Kidney capillary endothelial cell (primary cell): ENCODE measurements at regions not wholly inside any gene's neighbourhood (a gene's known extent, or its start where the extent isn't known, plus 50 kb on each side); places are given as distances from the start of the nearest gene placed in this dataset.
A peak's percentile ranks its signal among the peaks of the same experiment; 100 is the strongest.

Experiments used
- DNase-seq: peaks from one replicate; pipeline ENCODE4 v3.0.0-alpha.2; 2018; ENCODE audit warnings: low spot score

- no peak for DNase-seq
These were observed 53.7 kb upstream of the TRAK1 start for GRCh38 chr3:42037318-42037945.

GRCh38 chr3:42036483-42036823 lies 54.7 kb upstream of the TRAK1 start:
- DNase-seq = no peak

GRCh38 chr3:42035816-42036482 lies 55.2 kb upstream of the TRAK1 start:
- DNase-seq = no peak

- no peak for DNase-seq
These were observed 56.1 kb upstream of the TRAK1 start for GRCh38 chr3:42035007-42035406.

GRCh38 chr3:42033741-42034140 lies 57.4 kb upstream of the TRAK1 start:
- DNase-seq = no peak

GRCh38 chr3:42032693-42033349 lies 58.3 kb upstream of the TRAK1 start:
- no peak for DNase-seq

- no peak for DNase-seq
These were observed 59.2 kb upstream of the TRAK1 start for GRCh38 chr3:42031808-42032480.

- DNase-seq = no peak
These were observed 62.7 kb upstream of the TRAK1 start for GRCh38 chr3:42028474-42028873.

GRCh38 chr3:42027571-42027970 lies 63.6 kb upstream of the TRAK1 start:
- DNase-seq = no peak

- peak; percentile 92 for DNase-seq
These were observed 63.7 kb upstream of the ULK4 start for GRCh38 chr3:42025370-42026138.

- DNase-seq = no peak
These were observed 62.9 kb upstream of the ULK4 start for GRCh38 chr3:42024591-42025351.

- no peak for DNase-seq
These were observed 61.5 kb upstream of the ULK4 start for GRCh38 chr3:42023380-42023779.

GRCh38 chr3:42022355-42022754 lies 60.5 kb upstream of the ULK4 start:
- no peak for DNase-seq

- peak; percentile 91 for DNase-seq
These were observed 58.9 kb upstream of the ULK4 start for GRCh38 chr3:42020684-42021307.

- no peak for DNase-seq
These were observed 58.0 kb upstream of the ULK4 start for GRCh38 chr3:42019953-42020260.

GRCh38 chr3:42019144-42019952 lies 57.4 kb upstream of the ULK4 start:
- no peak for DNase-seq

- no peak for DNase-seq
These were observed 53.1 kb upstream of the ULK4 start for GRCh38 chr3:42014921-42015533.

GRCh38 chr3:42014458-42014920 lies 52.6 kb upstream of the ULK4 start:
- no peak for DNase-seq

- DNase-seq = no peak
These were observed 52.0 kb upstream of the ULK4 start for GRCh38 chr3:42013691-42014457.
